Mesenchymal stem cell (in vitro differentiated cells and primary cell): ENCODE measurements at regions not wholly inside any gene's neighbourhood (a gene's known extent, or its start where the extent isn't known, plus 50 kb on each side); places are given as distances from the start of the nearest gene placed in this dataset.

ENCODE experiments used
- DNase-seq: peaks from one replicate; pipeline ENCODE4 v3.0.0-alpha.2; 2013
- H2AFZ ChIP-seq: one replicate; pipeline ENCODE4 v1.6.1; 2013; ENCODE audit warnings: low read depth, mild to moderate bottlenecking, control low read depth, inconsistent platforms, low read length, moderate library complexity
- H2AK5ac ChIP-seq: 2 replicates; pipeline ENCODE4 v1.6.1; 2013; ENCODE audit warnings: low read length, moderate library complexity, mild to moderate bottlenecking, inconsistent platforms; ENCODE audit not compliant: severe bottlenecking
- H2BK120ac ChIP-seq: one replicate; pipeline ENCODE4 v1.6.1; 2013; ENCODE audit warnings: low read depth, mild to moderate bottlenecking, inconsistent platforms, low read length, moderate library complexity
- H2BK12ac ChIP-seq, 2 experiments: one replicate each; pipeline ENCODE4 v1.6.1; 2013; ENCODE audit warnings: inconsistent platforms in 2 of 2, low read length in 2 of 2, mild to moderate bottlenecking in 2 of 2, moderate library complexity in 2 of 2, control low read depth in 1 of 2
- H2BK15ac ChIP-seq: one replicate; pipeline ENCODE4 v1.6.1; 2013; ENCODE audit warnings: mild to moderate bottlenecking, low read depth, inconsistent platforms; ENCODE audit not compliant: poor library complexity, severe bottlenecking
- H2BK5ac ChIP-seq: 2 replicates; pipeline ENCODE4 v1.6.1; 2013; ENCODE audit warnings: low read depth, mild to moderate bottlenecking, low read length, control low read depth, inconsistent platforms; ENCODE audit not compliant: poor library complexity, severe bottlenecking
- H3K14ac ChIP-seq, 2 experiments: one replicate each; pipeline ENCODE4 v1.6.1; 2013; ENCODE audit warnings: inconsistent platforms in 2 of 2, low read length in 2 of 2, control low read depth in 1 of 2, mild to moderate bottlenecking in 1 of 2, moderate library complexity in 1 of 2
- H3K18ac ChIP-seq, 2 experiments: one replicate each; pipeline ENCODE4 v1.6.1; 2013; ENCODE audit warnings: inconsistent platforms in 2 of 2, low read length in 2 of 2, control low read depth in 1 of 2, low read depth in 1 of 2, mild to moderate bottlenecking in 1 of 2
- H3K23ac ChIP-seq, 2 experiments: one replicate each; pipeline ENCODE4 v1.6.1; 2013; ENCODE audit warnings: inconsistent platforms in 2 of 2, low read length in 2 of 2, mild to moderate bottlenecking in 2 of 2, moderate library complexity in 2 of 2, control low read depth in 1 of 2
- H3K27ac ChIP-seq: 2 replicates; pipeline ENCODE4 v1.5.1; 2013; ENCODE audit warnings: mild to moderate bottlenecking, moderate library complexity, low read length, control low read depth, inconsistent platforms; ENCODE audit not compliant: poor library complexity, severe bottlenecking
- H3K27me3 ChIP-seq, 2 experiments: 2 replicates each; pipeline versions ENCODE4 v1.6.1 to v1.7.0; 2013; ENCODE audit warnings: low read length in 2 of 2, mild to moderate bottlenecking in 2 of 2, moderate library complexity in 2 of 2, control low read depth in 1 of 2, inconsistent platforms in 1 of 2; ENCODE audit not compliant: control insufficient read depth in 1 of 2, insufficient read depth in 1 of 2
- H3K36me3 ChIP-seq, 2 experiments: 2 replicates each; pipeline versions ENCODE4 v1.6.1 to v1.7.0; 2013; ENCODE audit warnings: low read length in 2 of 2, control low read depth in 1 of 2, inconsistent platforms in 1 of 2, low read depth in 1 of 2, mild to moderate bottlenecking in 1 of 2; ENCODE audit not compliant: insufficient read depth in 2 of 2, control insufficient read depth in 1 of 2
- H3K4ac ChIP-seq, 2 experiments: one replicate each; pipeline ENCODE4 v1.6.1; 2013; ENCODE audit warnings: inconsistent platforms in 2 of 2, low read length in 2 of 2, mild to moderate bottlenecking in 2 of 2, moderate library complexity in 2 of 2, control low read depth in 1 of 2, low read depth in 1 of 2
- H3K4me1 ChIP-seq: 2 replicates; pipeline ENCODE4 v1.6.1; 2013; ENCODE audit warnings: low read depth, low read length, control low read depth; ENCODE audit not compliant: control insufficient read depth, insufficient read depth
- H3K4me2 ChIP-seq: 2 replicates; pipeline ENCODE4 v1.6.1; 2013; ENCODE audit warnings: low read length, mild to moderate bottlenecking, inconsistent platforms; ENCODE audit not compliant: poor library complexity, severe bottlenecking
- H3K4me3 ChIP-seq, 2 experiments: 2 replicates each; pipeline versions ENCODE4 v1.5.1 to v1.7.0; 2013; ENCODE audit warnings: low read length in 2 of 2, mild to moderate bottlenecking in 2 of 2, control low read depth in 1 of 2, low read depth in 1 of 2; ENCODE audit not compliant: insufficient read depth in 1 of 2
- H3K79me1 ChIP-seq: replicated peaks from 2 replicates; pipeline ENCODE4 v1.6.1; 2013; ENCODE audit warnings: mild to moderate bottlenecking, control low read depth, low read length, inconsistent platforms; ENCODE audit not compliant: poor library complexity, severe bottlenecking
- H3K9ac ChIP-seq: 2 replicates; pipeline ENCODE4 v1.7.0; 2013; ENCODE audit warnings: mild to moderate bottlenecking, low read length, moderate library complexity
- H3K9me3 ChIP-seq: 2 replicates; pipeline ENCODE4 v1.7.0; 2013; ENCODE audit warnings: mild to moderate bottlenecking, low read length; ENCODE audit not compliant: control insufficient read depth
- H4K8ac ChIP-seq: one replicate; pipeline ENCODE4 v1.6.1; 2013; ENCODE audit warnings: inconsistent platforms, mild to moderate bottlenecking, low read length, moderate library complexity
- H4K91ac ChIP-seq: one replicate; pipeline ENCODE4 v1.6.1; 2013; ENCODE audit warnings: mild to moderate bottlenecking, low read length, inconsistent platforms
- WGBS: methylation state at CpG from one replicate; pipeline ENCODE4 v1.1.7; 2013; ENCODE audit warnings: mixed read lengths; 5-methylcytosine and 5-hydroxymethylcytosine counted together

- Histone ChIP-seq H3K36me3 (no peaks in the 10 kb centered on the region), H3K23ac (no peak overlapping the region), H3K27me3 (peaks cover 23 to 25% of the 10 kb centered on the region in 2 experiments), H2BK15ac (no peak overlapping the region), H3K9me3 (peaks cover 6% of the 10 kb centered on the region), H2AK5ac (no peak overlapping the region), H3K4me2 (no peak overlapping the region), H3K4me1 (no peaks in the 10 kb centered on the region), H3K4ac (no peak overlapping the region), H3K14ac (no peak overlapping the region), H3K79me1 (no peaks in the 10 kb centered on the region), H3K18ac (no peak overlapping the region), H3K4me3 (no peak overlapping the region), H2BK5ac (no peak overlapping the region), H4K8ac (no peak overlapping the region), H2BK120ac (no peak overlapping the region), H4K91ac (no peak overlapping the region), H2AFZ (no peak overlapping the region), H3K27ac (no peak overlapping the region), H3K9ac (no peak overlapping the region), H2BK12ac (no peak overlapping the region)
- no peak for DNase-seq
- WGBS: 60% methylated on average over 1 of the region's 2 CpGs
Observed at GRCh38 chr3:72634128-72634527, 214.1 kb downstream of the SHQ1 start.

DNA sequence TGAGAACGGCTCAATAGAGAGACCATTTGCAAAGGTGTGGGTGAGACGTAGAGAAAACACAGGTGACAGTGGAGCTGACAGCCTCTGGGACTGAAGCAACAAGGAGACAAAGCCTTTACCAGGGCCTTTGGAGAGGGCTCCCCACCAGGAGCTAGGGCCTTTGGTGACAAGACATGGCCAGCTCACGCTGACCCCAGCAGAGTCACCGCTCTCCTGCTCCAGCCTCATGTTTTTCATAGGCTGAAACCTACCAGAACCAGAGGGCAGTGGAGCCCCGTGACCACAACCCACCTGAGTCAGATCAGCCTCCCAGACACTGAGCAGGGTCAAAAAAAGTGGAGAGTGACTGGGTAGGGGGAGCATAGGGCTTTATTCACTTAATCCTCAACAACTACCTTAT is 214.7 kb downstream of the SHQ1 start:
- no peak overlapping the region for H2AFZ ChIP-seq
- no peaks in the 10 kb centered on the region for H3K79me1 ChIP-seq
- peaks cover 23 to 25% of the 10 kb centered on the region in 2 experiments for H3K27me3 ChIP-seq
- H3K4ac ChIP-seq: no peak overlapping the region
- 84% methylated on average over 4 of the region's 5 CpGs for WGBS
- H3K14ac ChIP-seq: no peak overlapping the region
- H2AK5ac ChIP-seq: no peak overlapping the region
- H4K8ac ChIP-seq: no peak overlapping the region
- DNase-seq: no peak
- no peak overlapping the region for H3K18ac ChIP-seq
- no peak overlapping the region for H3K4me2 ChIP-seq
- no peak overlapping the region for H2BK5ac ChIP-seq
- no peak overlapping the region for H3K27ac ChIP-seq
- no peak overlapping the region for H3K9ac ChIP-seq
- H3K4me3 ChIP-seq: no peak overlapping the region
- no peaks in the 10 kb centered on the region for H3K4me1 ChIP-seq
- H3K23ac ChIP-seq: no peak overlapping the region
- H2BK15ac ChIP-seq: no peak overlapping the region
- H2BK120ac ChIP-seq: no peak overlapping the region
- H2BK12ac ChIP-seq: no peak overlapping the region
- peaks cover 6% of the 10 kb centered on the region for H3K9me3 ChIP-seq
- no peaks in the 10 kb centered on the region for H3K36me3 ChIP-seq
- no peak overlapping the region for H4K91ac ChIP-seq

GRCh38 chr3:72633121-72633520 is 215.1 kb downstream of the SHQ1 start:
- Histone ChIP-seq H2BK5ac (no peak overlapping the region), H2AFZ (no peak overlapping the region), H4K91ac (no peak overlapping the region), H2BK15ac (no peak overlapping the region), H3K14ac (no peak overlapping the region), H3K9me3 (peaks cover 6% of the 10 kb centered on the region), H3K27ac (no peak overlapping the region), H2BK120ac (no peak overlapping the region), H3K9ac (no peak overlapping the region), H4K8ac (no peak overlapping the region), H3K36me3 (no peaks in the 10 kb centered on the region), H2AK5ac (no peak overlapping the region), H3K27me3 (peaks cover 23 to 25% of the 10 kb centered on the region in 2 experiments), H3K4me1 (no peaks in the 10 kb centered on the region), H3K4me3 (no peak overlapping the region), H3K18ac (no peak overlapping the region), H3K4ac (no peak overlapping the region), H3K79me1 (no peaks in the 10 kb centered on the region), H2BK12ac (no peak overlapping the region), H3K4me2 (no peak overlapping the region), H3K23ac (no peak overlapping the region)
- 83% methylated on average over 4 of the region's 4 CpGs for WGBS
- no peak for DNase-seq

DNA sequence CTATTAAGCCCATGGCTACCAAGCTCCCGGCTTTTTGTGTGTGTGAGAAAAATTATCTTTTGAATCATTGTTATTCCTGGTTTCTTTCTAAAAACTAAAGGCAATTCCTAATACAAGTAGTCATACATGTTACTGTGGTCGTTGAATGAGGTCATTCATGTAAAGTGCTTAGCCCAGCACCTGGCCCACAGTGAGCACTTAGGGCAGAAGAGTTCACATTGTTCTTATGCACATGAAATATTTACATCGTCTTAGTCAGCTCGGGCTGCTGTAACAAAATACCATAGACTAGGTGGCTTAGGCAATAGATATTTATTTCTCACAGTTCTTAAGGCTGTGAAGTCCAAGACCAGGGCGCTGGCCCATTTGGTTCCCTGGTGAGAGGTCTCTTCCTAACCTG is 216.1 kb downstream of the SHQ1 start:
- Histone ChIP-seq H4K8ac (no peak overlapping the region), H3K27ac (no peak overlapping the region), H2BK5ac (no peak overlapping the region), H2BK12ac (no peak overlapping the region), H3K4me3 (no peak overlapping the region), H3K9ac (no peak overlapping the region), H3K23ac (no peak overlapping the region), H3K27me3 (peaks cover 17 to 22% of the 10 kb centered on the region in 2 experiments), H3K18ac (no peak overlapping the region), H3K14ac (no peak overlapping the region), H2BK120ac (no peak overlapping the region), H3K4ac (no peak overlapping the region), H2AFZ (no peak overlapping the region), H3K79me1 (no peaks in the 10 kb centered on the region), H3K9me3 (peaks cover 6% of the 10 kb centered on the region), H2AK5ac (no peak overlapping the region), H3K36me3 (no peaks in the 10 kb centered on the region), H4K91ac (no peak overlapping the region), H2BK15ac (no peak overlapping the region), H3K4me2 (no peak overlapping the region), H3K4me1 (no peaks in the 10 kb centered on the region)
- DNase-seq: no peak
- WGBS: 88% methylated on average over 4 of the region's 5 CpGs
